NCI-H1105 treated with DMSO at 0.1 percent for 48 hours (cell line): ENCODE measurements at regions not wholly inside any gene's neighbourhood (a gene's known extent, or its start where the extent isn't known, plus 50 kb on each side); places are given as distances from the start of the nearest gene placed in this dataset.
A peak's percentile ranks its signal among the peaks of the same experiment; 100 is the strongest.

ENCODE experiments used
- DNase-seq: peaks from one replicate; lab custom pipeline; 2025; lab: John Stamatoyannopoulos, UW

GRCh38 chr1:14039582-14040430 is 339.8 kb downstream of the PRDM2 start:
- DNase-seq, result no peak

DNA sequence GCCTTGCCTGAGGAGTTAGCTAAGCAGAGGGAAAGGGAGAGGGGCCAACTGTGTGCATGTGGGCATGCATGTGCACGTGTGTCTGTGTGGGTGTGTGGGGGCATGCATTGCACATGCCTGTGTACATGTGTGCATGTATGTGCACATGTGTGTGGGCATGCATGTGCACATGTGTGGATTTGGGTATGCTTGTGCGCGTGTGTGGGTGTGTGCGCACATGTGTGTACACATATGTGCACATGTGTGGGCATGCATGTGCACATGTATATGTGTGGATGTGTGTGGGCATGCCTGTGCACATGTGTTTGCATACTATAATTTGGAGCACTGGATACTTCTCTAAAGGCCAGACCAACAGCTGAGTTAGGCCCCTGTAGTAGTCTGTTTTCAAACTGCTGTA is 350.0 kb downstream of the PRDM2 start:
- no peak for DNase-seq

GRCh38 chr1:14055442-14056223 is 355.6 kb downstream of the PRDM2 start:
- DNase-seq, result no peak

GRCh38 chr1:14057640-14058039 is 357.7 kb downstream of the PRDM2 start:
- no peak for DNase-seq

DNA sequence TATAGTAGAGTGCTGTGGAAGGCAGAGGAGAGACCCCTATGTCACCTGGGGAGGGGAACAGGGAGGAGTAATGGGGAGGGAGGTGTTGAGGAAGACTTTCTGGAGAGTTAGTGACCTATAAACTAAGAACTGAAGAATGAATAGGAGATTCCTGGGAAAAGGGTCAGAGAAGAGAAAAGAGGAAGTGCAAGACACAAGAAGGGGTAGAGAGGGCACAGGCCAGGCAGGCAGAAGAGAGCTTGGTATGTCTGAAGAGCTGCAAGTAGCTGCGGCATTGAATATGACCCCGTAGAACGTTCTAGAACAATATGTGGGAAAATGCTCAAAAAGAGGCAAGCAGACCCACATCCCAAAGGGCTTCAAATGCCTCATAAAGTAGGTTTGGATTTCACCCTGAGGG is 361.2 kb downstream of the PRDM2 start:
- no peak for DNase-seq

- no peak for DNase-seq
Observed at GRCh38 chr1:14061722-14062121, 361.7 kb downstream of the PRDM2 start.

GRCh38 chr1:14062669-14063068 is 362.7 kb downstream of the PRDM2 start:
- DNase-seq, result no peak

DNA sequence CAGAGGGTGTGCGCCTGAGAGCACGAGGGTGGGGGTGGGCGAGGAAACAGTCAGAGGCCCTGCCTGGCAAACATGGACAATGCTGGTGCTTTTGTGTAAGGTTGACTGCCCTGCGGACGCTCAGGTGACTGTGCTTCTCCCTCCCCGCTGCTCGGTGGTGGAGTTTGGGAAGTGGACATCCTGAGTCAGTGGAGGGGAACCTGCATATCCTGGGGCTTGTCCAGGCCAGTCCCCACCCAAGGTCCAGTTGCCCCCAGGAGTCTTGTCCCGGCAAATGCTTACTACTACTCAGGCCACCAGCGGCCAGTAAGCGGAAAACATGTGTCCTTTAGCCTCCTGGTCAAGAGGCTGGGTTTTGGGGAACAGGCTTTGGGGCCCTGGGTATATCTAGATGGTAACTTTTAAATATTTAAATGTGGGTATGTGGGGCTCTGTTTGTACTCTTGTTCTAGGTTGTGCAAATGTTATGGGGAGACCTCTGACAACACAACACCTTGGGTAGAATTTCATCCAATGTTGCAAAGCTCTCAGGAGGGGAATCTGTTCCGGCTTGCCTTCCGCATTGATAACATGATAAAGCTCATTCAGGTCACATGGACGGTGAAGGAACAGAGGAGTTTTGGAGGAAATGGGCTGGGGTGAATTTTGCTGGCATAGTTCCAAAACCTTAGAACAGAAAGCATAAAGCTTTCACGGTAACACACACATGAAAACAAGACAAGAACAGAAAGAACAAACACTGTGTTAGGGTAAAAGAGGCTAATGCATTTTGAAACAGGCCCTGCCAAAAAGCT is 364.9 kb downstream of the PRDM2 start:
- DNase-seq, result peak; percentile 89

DNA sequence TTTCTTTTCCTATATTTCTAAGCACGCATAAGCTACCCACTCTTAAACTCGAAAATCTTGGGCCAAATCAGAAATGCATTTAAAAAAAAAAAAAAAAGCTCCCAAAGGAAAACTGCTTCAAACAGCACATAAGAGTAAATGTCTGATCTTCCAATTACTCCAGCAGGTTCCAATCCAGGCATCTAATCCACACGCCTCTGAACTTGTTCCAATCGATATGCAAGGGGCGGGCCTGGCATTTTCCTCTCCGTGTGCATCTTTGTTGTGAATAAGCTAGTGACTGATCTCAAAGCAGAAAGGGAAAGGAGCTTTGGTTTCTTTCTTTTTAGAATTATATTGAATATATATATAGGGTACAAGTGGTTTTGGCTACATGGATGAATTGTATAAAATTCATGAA is 365.5 kb downstream of the PRDM2 start:
- DNase-seq, result peak; percentile 88

DNA sequence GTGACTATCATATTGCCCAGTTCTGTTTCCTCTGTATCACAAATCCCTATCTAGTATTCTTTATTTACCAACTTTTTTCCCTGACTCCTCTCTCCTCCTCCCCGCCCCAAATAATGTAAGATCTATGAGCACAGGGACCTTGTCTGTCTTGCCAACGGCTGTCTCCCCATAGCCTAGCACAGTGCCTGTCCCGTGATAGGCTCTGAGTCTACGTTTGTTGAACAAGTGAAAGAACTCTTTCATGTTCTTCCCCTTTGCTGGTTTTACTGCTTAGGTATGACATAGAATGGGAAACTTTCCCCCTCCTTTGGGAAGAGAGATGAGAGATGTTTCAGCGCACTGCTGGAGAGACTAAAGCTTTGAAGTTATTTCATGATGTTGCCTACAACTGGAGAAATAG is 367.0 kb downstream of the PRDM2 start:
- DNase-seq, result no peak

GRCh38 chr1:14067711-14068110 is 367.7 kb downstream of the PRDM2 start:
- no peak for DNase-seq

GRCh38 chr1:14071581-14071980 is 371.6 kb downstream of the PRDM2 start:
- no peak for DNase-seq

- DNase-seq, result no peak
Observed at GRCh38 chr1:14080653-14081052, 380.7 kb downstream of the PRDM2 start.

DNA sequence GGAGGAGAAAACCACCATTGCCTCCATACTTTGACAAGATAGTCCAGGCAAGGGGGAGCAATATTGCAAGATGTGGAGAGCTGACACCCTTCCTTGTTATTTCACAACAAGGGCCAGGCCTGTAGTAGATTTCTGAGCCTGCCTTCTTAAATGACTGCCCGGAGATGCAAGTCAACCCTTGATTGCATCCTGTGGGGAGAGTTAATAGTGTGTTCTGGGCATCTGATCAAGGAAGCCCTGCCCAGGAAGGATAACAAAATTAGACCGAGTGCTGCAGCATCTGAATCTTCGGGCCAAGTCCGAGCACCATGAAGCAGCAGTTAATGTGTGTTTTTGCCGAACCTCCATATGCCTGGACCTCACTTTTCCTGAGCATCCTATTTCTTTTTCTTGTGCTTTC is 382.3 kb downstream of the PRDM2 start:
- no peak for DNase-seq

GRCh38 chr1:14083277-14083676 is 383.3 kb downstream of the PRDM2 start:
- no peak for DNase-seq

GRCh38 chr1:14083706-14084105 is 383.7 kb downstream of the PRDM2 start:
- no peak for DNase-seq

DNA sequence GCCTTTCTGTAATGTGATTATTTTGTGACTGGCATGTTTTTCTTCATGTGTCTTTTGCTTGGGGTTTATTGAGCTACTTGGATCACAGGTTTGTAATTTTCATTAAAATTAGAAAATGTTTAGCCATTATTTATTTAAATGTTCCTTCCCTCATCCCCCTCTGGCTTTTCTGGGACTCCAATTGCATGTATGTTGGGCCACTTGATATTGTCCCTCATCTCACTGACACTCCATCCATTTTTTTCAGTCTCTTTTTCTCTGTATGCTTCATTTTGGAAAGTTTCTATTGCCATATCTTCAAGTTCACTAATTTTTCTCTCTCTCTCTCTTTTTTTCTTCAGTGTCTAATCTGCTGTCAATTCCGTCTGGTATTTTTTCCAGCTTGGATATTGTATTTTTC is 390.1 kb downstream of the PRDM2 start:
- DNase-seq, result no peak

DNA sequence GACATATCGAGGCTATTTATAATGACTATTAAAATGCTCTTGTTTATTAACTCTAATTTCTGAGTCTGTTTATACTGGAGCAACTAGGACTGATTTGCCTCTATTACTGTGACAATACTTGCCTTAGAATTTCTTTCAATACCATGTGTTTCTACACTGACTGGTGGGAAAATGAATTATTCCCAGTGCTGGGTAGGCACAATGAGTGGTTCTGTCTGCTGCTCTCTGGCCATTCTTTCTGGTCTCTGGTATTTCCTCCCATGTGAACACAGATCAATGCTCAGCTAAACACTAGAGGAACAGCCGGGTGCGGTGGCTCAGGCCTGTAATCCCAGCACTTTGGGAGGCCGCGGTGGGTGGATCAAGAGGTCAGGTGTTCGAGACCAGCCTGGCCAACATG is 390.5 kb downstream of the PRDM2 start:
- DNase-seq, result no peak

GRCh38 chr1:14094611-14095400 is 394.8 kb downstream of the PRDM2 start:
- DNase-seq, result peak; percentile 52

DNA sequence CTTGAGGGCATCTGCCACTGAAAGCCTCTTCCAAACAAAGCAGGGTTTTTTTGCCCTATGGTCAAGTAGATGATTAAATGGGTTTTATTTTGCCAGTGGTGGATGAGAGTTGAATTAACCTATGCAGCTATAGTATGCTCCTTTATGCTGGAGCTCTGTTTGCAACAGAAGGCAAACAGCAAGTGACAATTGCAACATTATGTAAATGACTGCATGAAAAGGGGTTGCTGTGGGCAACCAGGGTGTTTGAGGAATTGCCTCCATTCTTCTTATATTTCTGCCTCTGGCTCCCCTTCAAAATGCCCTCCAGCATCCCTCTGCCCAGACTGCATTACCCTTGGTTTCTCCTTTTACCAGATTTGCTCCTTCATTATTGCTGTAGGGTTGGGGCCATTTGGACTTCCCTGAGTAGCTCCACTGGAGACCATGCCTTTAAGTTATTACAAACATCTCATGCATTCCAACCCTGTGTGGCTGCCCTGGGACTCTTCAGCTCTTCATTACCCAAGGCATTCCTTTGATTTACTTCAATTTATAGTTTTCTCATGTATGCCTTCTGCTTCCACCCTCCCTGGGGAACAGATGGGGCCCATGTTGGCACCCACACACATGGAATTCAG is 398.4 kb downstream of the PRDM2 start:
- no peak for DNase-seq

- DNase-seq, result no peak
Observed at GRCh38 chr1:14100444-14100843, 400.5 kb downstream of the PRDM2 start.
